Inferior parietal cortex (tissue), 1 donor: ENCODE measurements at regions not wholly inside any gene's neighbourhood (a gene's known extent, or its start where the extent isn't known, plus 50 kb on each side); places are given as distances from the start of the nearest gene placed in this dataset.
A peak's percentile ranks its signal among the peaks of the same experiment; 100 is the strongest.
"Not testable (repeated sequence)": the region's sequence is repeated elsewhere in the genome, so short reads cannot be mapped to it uniquely, and the experiment has no call there.

Experiments used
- DNase-seq: peaks from one replicate; pipeline ENCODE4 v3.0.0-alpha.2; 2016; ENCODE audit errors: extremely low spot score

DNA sequence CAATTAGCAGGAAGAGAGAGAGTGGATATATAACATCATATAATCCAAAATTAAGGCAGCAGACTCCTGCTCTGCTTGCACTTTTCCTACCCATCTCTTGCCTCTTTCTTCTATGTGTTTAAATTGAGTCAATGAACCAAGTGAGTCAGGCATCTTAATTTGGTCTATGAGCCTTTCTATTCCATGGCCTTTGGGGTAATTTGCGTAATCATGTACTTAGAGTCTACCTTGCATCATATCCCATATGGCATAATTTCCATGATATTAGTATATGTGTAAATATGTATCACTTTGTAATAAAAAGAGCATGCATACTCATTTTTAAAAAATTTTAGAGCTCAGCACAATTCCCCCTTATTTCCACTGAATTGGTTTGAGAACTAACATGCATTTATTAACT is 555.2 kb downstream of the STK39 start:
- DNase-seq = no peak

DNA sequence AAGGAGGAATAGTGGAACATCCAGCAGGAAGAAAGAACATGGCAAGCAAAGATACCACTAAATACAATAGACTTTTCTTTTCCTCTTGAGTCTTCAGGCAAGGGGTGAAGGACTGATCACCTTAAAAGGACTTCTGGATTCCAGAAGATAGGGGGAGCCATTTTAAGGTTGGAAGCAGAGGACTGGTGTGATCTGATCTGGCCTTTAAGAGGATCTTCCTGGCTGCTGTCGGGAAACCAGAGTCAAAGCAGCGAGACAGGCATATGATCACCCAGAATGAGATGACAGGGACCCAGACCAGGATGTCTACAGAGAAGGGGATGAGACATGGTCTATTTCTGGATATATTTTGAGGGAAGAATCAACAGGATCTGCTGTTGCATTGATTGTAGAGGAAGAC is 558.0 kb downstream of the STK39 start:
- no peak for DNase-seq

DNA sequence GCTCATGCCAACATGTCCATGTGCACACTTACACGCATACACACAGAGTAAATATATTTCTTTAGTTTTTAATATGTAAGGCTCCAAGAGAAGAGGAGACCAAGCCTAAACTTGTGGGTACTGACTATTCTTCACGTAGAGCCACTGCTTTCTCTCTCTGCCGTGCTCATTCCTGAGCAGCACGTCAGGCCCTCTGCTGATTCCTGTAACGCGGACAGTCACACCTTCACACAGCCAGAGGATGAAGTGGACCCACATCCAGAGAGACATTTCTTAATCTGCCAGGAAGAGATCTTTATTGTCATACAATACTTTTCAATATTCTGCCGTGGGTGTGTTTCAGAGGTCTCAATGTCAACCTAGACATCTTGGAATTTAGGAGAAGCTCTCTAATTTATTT is 560.7 kb downstream of the STK39 start:
- DNase-seq = no peak

DNA sequence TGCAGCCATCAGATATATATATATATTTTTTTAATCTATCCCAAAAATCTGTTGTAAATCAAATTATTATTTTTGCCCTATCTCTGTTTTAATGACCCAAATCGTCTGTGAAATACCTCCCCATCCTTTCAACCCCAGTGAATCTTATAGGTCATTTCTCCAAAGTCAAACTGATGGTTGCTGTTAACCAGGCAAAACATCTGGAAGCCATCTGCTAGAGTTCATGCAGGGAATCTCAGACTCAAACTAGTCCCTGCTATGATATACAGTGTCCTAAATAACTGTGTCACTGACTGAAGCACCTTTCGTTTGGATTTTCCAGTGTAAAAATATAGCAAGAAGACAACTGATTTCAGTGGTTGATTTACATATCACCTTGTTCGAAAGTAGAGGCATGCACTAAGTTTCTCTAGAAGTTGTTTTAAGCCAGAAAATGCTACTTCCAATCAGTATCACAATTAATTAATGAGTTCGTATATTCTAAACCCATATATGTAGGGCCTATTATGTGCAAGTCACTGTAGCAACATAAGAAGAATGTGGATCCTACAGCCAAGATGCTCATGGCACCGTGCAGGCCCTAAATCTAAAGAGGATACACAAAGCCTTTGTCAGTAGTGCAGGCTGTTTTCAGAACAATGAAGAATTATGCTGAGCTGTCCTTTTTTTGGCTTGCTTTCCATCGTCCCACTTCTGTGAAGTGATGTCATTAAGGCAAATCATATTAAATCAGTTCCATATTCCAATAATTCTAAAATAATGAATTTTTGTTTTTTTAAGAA is 566.0 kb downstream of the STK39 start:
- DNase-seq = peak; percentile 63

DNA sequence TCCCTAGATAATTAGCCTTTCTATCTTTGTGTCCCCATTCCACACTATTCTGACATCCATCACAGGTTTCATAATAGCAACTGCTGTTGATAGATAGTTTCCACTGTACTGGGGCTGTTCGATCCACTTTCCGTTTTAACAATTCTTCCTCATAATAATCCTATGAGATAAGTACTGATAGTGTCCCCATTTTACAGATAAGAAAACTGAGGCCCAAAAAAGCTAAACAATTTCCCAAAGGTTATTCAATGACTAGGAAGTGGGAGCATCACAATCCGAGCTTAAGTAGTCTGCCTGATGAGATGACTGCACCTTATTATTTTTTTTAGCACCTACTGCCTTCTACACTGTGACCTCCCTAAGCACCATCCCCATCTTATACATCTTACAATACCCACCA is 569.2 kb downstream of the STK39 start:
- no peak for DNase-seq

DNA sequence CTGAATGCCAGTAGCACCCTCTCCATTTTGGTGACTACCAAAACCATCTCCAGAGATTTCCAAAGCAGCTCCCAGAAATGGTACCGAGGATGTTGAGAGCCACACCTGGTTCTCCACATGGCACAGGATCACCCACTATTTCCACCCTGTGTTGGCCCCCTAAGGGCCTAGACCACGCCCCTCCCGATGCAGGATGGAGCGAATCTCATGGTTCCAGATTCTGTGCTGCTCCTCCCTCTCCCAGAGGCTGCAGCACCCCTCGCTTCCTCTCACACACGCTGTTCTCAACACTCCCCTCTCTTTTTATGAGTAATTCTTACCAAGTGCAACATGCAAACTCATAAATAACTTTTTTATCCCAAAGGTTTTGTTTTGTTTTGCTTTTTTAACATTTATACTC is 571.5 kb downstream of the STK39 start:
- DNase-seq = no peak

DNA sequence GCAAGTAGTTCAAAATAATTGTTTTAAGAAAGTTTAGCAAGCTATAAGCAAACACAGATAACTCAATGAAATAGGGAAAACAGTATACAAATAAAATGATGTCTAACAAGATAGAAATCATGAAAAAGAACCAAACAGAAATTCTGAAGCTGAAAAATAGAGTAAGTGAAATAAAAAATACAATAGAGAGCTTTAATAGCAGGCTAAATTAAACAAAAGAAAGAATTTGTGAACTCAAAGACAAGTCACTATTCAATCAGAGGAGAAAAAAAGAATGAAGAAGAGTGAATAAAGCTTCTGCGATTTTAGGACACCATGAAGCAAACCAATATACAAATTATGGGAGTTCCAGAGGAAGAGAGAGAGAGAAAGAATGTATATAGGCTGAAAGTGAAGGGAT is 576.8 kb downstream of the STK39 start:
- no peak for DNase-seq

DNA sequence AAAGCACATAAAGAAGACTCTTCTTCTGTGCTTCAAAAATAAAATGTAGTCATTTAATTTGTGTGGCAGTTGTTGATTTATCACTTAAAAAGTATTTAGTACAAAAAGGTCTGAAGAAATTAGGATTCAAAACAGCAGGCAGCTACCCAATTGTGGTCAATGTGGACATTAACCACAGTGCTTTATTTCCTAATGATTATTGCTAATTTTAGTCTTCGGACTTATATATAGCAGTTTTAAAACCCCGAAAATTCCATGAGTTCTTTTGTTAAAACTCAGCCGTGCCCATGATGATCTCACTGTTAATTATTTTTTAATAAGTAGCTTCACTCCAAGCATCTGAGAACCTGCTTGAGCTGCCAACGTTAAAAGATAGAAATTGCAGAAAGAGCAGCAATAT is 594.3 kb downstream of the STK39 start:
- no peak for DNase-seq

DNA sequence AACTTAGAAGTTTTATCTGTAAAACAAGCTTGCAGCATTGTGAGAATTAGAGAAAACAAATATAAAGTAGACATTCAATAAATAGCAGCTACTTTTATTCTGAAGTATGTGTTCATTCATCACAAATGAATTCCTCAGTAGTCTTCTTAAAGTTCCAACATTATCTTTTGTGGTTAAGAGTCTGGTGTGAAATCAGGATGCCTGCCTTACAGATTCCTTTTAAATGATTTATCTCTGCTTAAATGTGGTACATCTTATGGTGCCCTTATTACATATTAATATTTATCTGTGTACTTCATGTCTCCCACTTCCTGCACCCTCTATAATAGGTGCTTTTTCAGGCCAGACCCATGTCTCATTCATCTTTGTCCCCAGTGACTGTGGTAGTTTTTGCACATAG is 595.0 kb downstream of the STK39 start:
- no peak for DNase-seq

DNA sequence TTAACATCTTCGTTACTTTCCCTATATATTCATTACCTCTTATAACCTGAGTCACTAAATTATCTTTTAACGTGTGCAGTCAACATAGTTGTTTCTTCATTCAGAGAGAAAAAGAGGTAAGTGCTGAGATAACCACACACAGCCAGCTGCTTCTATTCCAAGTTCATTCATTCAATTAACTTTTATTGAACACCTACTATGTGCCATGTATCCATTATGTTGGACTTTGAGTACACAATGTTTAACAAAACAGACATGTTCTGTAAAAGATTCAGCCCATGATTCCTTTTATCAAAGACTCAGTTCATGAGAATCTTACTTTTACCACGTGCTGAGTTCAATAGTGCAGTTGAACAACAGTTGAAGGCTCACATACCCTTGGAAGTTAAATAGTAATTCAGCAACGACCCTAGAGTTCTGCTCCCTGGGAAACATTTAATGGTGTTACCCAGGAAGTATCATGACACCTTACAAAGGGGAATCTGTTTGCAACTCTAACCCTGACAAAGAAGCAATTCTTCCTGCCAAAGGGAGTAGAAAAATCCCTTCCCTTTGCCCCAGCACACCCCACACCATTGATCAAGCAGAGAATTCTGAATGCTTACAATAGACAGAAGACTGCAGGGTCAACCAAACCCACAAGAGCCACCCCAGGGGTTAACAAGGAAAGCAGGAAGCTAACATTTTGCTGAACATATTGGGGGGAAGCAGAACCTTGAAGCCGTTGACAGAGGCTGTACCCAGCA is 595.8 kb downstream of the STK39 start:
- no peak for DNase-seq

DNA sequence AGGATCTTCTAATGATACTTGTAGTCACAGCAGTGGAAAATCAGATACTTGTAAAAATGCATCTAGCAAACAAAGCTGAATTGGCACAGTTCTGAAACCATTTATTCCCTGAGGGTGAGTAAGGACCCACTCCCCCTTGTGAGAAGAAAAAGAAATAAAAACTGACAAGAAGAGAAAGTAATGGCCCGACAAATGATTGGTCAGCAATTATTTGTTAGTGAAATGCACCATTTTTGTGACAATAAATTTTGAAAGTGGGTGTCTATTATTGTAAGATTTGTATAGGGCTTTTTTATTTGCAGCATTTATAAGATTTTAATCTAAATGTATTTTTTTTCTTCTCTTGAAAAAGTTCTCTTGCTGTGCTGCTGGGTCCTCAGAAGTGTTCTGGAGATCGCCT is 600.8 kb downstream of the STK39 start:
- no peak for DNase-seq

DNA sequence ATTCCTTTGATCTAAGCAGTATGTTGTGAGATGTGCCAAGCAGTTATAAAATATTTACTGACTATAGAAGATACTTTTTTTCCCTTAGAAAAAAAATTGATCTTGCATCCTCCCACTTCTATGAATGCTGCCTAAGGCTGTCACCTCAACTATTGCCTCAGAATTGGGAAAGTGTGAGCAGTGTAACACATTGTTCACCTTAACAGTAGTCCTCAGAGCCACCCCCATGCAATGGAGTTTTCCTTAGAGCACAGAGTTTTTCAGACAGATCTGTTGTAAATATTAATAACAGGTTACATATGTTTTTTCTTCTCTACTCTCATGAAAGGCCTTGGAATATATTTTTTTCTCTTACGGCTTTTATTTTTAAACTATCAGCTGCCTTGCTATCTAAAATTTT is 607.3 kb downstream of the STK39 start:
- DNase-seq = no peak

DNA sequence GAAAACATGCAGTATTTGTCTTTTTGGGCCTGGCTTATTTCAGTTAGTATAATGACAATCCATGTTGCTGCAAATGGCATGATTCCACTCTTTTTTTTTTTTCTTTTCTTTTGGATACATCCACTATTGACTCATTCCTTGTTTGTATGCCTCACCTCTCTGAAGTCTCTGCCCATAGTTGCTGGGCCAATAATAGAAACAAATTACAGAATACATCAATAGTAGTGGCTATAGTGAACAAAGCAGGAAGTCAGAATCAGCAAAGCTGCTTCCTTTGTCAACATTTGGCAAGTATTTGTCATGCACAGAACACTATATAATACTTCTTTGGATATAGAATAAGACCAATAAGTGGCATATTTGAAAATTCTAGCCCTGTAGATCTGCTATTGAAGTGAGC is 609.7 kb downstream of the STK39 start:
- DNase-seq = no peak

DNA sequence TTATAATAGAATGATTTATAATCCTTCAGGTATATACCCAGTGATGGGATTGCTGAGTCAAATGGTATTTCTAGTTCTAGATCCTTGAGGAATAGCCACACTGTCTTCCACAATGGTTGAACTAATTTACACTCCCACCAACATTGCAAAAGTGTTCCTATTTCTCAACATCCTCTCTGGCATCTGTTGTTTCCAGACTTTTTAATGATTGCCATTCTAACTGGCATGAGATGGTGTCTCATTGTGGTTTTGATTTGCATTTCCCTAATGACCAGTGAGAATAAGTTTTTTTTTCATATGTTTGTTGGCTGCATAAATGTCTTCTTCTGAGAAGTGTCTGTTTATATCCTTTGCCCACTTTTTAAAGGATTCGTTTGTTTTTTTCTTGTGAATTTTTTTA is 615.1 kb downstream of the STK39 start:
- DNase-seq = not testable (repeated sequence)

DNA sequence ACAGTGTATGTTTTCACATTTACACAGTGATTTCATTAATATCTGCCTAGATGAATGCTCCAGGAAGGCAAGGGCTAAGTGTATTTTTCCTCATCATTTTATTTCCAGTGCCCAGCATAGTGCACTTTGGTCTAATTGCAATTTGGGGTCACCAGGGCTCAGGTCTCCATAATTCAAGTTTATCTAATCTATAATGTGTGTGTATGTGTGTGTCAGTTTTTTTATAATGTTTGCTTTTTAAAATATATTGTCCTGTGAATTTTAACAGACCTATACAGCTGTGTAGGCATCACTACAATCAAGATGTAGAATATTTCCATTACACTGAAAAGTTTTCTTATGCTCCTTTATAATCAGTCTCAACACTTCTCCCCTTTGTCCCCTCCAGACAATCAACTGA is 620.4 kb downstream of the STK39 start:
- no peak for DNase-seq

DNA sequence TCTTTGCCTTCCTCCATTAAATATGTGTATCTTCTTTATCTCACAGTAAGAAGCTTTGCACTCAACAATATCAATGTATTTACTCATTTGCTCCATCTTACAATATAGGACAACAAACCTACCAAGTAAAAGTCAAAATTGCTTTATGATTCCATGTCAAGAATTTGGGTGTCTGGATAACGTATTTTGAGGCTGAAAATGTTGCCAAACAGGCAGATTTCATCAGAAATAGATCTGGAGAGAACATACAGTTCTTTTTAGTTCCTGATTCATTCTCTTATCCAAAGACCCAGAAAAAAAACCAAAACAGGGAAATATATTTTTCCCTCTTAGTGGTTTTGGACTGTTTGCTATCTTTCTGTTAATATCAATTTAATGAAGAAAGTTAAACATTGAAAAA is 621.1 kb downstream of the STK39 start:
- peak; percentile 9 for DNase-seq

DNA sequence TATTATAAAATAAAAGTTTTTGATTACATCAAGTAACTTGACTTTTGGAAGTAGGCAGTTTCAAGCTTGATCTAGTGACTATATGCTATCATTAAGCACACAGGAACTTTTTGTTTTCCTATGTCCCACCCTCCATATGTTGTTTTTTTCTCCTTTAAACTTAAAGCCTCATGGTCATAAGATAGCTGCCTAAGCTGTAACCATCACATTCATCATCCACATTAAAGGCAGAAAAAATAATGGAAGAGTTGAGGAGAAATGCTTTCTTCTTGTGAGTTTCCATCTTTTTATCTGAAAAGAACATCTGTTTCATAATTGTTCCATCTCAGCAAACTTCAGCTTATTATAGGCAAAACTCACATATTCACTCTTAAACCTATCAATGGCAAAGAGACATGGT is 630.4 kb downstream of the STK39 start:
- DNase-seq = no peak

DNA sequence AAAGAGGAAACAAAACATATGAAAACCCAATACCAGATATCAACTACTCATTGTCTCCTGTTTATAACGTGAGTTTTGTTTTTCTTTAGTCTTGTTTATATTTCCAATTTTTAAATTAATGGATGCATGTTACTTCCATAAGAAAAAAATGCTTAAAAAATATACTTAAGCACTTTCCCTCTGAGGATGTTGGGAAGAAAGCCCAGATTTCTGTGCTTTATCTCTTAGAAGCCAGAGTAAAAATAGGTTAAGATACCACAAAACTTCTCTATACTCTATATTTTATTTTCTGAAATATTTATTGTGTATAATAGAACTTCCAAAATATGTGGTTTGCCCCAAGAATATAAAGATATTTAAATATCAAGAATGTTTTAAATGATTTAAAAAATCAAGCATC is 633.9 kb downstream of the STK39 start:
- DNase-seq = no peak

DNA sequence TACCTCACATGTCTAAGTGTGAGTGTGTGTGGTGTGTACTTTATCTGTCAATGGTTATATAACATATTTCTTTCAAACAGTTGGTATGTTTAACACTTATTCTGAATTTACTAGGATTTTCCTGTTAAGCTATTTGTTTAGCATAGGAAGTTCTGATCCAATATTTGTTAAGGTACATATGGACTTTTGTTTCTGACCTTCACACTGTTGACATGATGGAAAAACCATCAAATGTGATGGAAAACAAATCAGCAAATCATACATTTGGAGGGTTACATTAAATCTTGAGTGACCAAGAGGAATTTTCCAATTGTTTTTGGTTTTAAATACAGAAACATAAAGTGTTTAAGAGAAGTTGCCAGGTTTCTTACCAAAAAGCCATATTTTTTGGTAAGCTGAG is 638.9 kb downstream of the STK39 start:
- no peak for DNase-seq

DNA sequence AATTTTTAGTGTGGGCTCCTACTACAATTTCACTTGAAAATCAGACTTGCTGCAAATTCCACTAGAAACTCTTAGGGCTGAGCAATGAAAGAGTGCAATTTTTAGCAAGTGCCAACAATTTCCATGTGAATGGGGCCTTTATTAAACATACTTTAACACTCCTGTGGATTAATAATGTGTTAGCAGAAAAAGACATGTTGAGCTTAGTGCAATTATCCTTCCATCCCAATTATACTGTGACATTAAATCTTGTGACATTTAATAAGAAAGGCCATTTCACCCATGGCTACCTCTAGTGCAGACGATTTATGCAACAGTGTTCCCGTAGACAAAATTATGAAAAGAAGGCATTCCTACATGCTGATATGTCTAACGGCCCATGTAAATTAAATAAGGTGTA is 639.7 kb downstream of the STK39 start:
- no peak for DNase-seq

DNA sequence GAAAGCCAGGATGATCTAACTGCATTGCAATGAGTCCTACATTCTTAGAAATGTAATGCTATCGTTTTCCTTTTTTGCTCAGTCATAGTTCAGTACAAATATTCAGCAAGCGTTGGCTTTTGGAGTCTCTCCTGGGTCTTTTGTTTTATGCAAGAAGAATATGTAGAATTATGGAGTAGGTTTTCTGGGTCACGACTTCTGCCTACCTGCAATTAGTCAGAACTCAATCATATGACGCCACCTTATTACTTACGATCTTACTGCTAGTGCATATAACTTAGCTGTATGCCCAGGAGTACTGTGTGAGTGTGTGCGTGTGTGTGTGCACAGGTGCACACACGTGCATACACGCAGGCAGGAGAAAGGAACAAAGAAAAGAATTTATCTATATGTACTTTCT is 640.2 kb downstream of the STK39 start:
- no peak for DNase-seq

DNA sequence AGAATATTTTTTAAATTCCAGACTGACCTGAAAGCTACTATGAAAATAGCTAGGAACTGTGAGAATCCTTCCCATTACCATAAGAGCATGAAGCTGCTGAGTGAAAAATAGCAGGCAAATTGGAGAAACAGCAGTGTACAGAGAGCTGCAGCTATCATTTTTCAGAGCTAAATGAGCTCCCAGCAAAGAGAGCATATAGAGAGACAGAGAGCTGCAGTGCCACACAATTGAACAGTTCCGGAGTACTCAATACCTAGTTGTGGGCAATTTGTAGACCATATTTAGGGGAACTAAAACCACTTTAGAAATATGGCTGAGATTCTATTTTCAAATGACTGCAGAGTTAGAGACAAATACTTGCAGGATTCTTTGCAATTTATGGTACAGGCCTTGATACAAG is 645.3 kb downstream of the STK39 start:
- no peak for DNase-seq

DNA sequence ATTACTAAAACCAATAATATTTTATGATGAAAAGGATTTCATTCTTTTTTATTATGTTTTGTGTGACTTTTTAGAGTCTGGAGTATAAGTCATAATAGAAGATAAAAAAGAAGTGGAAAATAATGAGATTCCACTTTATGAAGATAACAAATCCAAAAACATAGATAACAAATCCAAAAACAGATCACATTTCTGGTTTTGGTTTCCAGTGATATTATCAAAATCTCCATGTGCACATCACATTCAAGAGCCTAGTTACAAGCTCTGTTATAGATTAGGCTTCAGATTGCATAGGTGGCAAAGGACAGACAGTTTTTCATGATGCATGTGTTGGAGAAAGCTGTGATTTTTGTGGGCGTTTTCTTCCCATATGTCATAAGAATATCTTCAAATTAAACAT is 648.2 kb downstream of the STK39 start:
- DNase-seq = no peak
